ENCODE measurements at regions not wholly inside any gene's neighbourhood (a gene's known extent, or its start where the extent isn't known, plus 50 kb on each side); places are given as distances from the start of the nearest gene placed in this dataset.

DNA sequence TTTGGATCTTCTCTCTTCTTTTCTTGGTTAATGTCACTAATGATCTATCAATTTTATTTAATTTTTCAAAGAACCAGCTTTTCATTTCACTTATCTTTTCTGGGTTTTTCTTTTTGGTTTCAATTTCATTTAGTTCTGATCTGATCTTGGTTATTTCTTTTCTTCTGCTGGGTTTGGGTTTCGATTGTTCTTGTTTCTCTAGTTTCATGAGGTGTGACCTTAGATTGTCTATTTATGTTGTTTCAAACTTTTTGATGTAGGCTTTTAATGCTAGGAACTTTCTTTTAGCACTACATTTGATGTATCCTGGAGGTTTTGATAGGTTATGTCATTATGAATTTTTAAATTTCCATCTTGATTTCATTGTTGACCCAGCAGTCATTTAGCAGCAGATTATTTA, 142.3 kb downstream of the C11orf87 start:
- no peak for DNase-seq

- no peak for DNase-seq
Observed at GRCh38 chr11:109582470-109582869, 160.5 kb downstream of the C11orf87 start.

DNA sequence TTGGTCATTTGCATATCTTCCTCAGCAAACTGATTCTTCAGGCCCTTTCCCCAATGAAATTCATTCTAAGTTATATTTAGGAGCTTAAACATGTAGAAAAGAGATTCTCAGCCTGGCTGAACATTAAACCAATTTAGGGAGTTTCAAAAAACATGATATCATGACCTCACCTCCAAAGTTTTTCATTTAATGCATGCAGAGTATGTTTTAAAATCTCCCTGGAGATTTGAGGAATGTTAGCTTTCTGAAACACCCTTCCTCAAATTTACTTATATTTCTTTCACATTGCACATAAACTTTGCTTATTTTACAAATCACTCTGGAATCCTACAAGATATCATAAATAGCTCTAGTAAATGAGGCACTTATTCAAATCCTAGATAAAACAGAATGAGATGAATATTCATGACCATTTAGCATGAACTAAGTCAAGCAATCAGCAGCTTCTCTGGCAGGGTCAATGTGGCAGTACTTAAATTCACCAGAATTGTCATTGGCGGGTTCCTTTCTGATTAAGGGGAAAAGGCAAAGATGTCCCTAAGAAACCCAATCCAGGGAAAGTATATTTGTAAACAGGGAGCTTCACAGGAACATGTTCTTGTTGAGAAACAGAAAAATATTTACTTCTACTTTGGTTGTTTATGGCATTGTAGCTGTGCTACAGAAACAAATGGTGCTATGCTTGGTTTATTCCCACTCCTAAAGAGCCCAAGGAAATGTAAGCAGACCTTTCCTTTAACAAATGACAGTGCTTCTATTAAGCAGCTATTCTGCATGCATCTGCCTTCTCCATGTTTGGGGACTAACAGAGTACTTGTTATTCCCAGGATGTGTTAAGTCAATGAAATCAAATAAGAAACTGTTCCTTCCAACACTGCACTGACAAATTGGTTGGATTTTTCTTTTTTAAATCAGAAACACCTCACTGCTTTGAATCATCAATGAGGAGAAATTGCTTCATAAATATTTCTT, 162.3 kb downstream of the C11orf87 start:
- no peak for DNase-seq

DNA sequence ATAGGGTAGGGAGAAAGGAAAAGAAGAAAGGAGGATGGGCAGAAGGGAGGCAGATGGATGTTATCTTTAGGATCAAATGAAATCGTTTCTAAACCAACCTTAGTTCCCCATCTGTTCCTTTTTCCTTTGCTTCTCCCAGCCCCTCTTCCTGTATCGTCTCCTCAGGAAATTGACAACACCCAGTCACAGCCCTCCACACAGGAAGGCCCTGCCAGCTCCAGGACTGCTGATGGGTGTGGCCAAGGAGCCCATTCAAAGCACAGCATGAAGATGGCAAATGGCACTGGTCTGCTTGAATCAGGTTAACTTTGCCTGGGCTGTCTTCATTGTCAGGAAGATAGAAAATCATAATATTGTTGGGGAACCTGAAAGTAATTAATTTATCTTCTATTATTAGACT, 164.8 kb downstream of the C11orf87 start:
- no peak for DNase-seq

DNA sequence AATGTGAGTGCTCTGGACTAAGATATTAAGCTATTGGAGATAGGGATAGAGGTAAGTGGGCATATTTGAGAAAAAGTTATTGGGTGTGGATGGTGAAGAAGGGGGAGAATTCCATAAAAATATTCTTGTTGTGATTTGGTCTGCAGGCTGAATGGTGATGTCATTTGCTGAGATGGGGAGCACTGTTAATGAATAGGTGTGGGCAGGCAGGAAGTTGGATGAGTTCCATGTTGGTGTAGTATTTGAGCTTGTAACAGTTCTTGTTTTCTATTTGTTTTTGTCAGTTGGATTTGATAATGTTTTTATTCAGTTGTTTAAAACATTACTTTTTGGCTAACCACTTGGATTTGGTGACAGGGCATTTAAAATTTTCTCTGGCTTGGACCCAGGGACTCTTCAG, 168.8 kb downstream of the C11orf87 start:
- DNase-seq = no peak

DNA sequence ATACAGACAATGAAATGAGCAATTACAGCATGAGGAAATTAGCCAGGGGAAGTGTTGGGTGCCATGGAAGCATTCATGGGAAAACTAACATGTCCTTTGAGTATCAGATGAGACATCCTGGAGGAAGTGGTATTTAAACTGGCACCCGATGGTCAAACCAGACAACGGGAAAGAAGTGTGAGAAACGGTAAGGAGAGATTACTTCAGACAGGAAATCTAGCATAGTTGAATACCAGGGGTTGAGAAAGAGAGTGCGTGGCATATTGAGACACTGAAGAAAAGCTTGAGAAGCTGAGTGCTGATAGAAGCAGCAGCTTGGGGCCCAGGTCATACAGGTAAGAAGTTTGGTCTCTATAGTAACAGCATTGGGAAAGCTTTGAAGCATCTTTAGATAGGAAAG, 175.3 kb downstream of the C11orf87 start:
- no peak for DNase-seq

DNA sequence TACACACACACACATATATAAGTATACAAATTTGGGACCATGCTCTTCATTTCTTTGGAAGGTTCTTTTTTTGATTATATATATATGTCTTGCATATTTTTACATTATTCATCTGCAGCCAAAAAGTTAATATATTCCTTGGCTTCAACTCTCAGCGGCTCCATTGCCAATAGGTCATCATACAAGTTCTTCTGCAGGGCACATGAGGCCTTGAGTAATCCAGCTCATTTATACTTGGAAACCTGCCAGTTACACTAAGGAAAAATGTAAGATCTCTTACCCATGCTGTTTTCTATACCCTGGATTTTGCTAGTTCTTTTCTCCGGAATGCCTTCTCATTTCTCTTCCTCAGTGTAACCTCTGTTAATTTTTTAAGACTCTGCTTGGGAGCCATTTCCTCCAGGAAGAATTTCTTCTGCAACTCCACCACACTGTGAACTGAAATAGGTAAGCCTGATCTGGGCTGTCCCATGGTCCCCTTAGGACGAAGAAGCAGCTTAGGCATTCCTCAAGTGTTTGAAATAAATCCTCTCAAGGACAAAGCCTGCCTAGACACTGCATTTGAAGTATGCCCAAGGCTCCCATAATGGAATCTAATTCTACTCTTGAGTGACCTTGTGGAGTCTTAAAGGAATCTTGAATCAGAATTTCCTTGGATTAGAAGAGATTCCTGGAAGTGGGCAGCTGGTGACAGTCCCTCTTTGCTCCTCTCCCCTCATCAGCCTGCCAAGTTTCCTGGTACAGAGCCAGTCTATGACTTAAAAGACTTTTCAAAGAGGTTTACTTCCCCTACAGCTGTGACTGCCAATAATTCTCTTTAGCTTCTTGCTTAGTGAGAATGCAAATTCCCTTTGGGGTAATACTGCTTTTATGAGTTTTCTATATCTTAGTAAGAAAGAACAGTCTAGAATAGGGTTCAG, 182.8 kb downstream of the C11orf87 start:
- no peak for DNase-seq

- no peak for DNase-seq
Observed at GRCh38 chr11:109606256-109606655, 184.3 kb downstream of the C11orf87 start.

- DNase-seq = no peak
Observed at GRCh38 chr11:109609454-109610185, 187.6 kb downstream of the C11orf87 start.

GRCh38 chr11:109612496-109612895, 190.5 kb downstream of the C11orf87 start:
- no peak for DNase-seq

GRCh38 chr11:109619498-109619897, 197.5 kb downstream of the C11orf87 start:
- DNase-seq = no peak

DNA sequence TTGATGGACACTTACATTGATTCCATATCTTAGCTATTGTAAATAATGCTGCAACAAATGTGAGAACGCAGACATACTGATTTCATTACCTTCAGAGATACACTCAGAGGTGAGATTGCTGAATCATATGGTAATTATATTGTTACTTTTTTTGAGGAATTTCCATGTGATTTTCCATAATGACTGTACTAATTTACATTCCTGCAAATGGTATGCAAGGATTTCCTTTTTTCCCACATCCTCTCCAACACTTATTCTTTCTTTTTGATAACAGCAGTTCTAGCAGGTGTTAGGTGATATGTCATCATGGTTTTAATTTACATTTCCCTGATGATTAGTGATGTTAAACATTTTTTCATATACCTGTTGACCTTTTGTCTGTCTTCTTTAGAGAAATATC, 207.7 kb downstream of the C11orf87 start:
- DNase-seq = no peak

DNA sequence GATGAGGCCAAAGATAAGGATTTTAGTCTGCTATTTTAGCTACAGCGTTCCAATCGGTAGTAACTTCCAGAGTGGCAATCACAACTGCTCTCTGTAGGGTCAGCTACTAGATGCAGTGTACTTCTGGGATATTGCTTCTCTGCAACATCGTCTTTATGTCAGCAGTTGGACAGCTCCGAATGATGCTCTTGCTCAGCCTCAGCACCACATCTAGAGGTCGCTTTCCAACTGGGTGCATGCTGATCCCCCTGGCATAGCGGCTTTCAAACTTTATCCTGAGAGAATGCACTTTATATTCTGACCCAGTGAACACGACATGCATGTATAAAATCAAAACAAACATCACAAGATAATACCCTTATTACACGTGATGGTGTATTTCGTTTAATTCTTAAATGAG, 219.6 kb downstream of the C11orf87 start:
- no peak for DNase-seq

DNA sequence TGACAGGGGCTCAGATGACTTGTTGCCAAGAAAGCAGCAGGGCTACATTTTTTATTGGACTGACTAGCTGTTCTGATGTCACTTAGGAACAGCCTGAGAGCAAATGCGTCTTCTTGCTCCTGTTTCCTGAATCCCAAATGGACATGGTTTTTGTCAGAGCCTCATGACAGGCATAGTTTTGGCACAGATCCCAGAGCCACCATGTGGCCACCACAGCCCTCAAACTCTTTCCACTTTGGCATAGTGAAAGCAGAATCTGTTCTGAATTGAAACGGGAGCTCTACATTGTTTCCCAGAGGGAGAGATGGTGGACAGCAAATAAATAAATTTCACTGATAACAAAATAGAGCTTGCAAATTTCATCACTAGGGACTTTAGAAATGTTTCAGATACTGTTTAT, 222.2 kb downstream of the C11orf87 start:
- DNase-seq = no peak

GRCh38 chr11:109648804-109649203, 226.8 kb downstream of the C11orf87 start:
- DNase-seq = no peak

DNA sequence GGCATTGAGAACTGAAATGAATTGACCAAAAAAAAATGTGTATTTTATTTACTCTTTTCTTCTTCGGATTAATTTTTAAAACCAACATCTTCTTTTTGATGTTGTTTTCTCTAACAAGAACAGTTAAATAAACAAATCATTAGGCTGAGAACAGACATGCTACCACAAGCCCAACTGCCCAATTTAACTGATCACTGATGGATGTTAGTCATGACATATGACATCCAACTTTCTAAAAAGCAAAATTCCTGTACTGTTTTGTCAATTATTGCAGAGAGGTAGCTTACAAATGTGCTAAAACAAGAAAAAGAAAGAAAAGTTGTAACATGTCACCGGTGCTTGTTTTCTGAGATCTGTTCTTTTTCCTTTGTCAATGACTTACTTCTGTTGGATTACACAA, 232.1 kb downstream of the C11orf87 start:
- DNase-seq = no peak

DNA sequence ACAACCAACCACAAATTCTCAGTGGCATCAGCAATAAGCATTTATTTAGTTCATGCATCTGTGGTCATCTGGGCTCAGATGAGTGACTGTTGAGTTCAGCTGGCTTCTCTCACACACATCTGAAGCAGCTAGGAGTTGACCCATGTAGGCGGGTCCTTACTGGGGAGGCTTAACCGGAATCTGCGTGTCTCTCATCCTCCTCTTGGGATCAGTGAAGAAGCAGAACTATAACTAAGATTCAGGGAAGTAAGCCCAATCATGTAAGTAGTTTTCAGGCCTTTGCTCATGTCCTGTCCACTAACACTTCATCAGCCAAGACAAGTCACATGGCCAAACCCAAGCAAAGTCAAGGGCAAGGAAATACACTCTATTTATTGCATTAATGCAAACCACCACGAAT, 236.2 kb downstream of the C11orf87 start:
- no peak for DNase-seq

DNA sequence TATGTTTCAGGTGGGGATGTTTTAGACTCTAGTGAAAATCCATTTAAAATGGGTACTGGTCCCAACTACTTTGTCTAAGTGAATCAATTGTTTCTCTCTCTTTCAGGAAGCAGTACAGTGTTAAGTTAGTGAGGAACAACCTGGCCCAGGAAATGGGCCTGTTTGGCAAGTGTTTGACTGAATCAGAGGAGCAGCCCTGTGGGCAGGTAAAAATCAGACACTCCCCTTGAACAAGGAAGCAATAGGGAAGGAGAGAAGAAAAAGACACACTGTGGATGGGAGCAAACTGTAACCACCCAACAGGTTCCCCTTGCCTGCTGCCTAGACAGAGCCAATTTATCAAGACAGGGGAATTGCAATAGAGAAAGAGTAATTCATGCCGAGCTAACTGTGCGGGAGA, 245.7 kb downstream of the C11orf87 start:
- no peak for DNase-seq

GRCh38 chr11:109668973-109669634, 247.1 kb downstream of the C11orf87 start:
- DNase-seq = no peak

DNA sequence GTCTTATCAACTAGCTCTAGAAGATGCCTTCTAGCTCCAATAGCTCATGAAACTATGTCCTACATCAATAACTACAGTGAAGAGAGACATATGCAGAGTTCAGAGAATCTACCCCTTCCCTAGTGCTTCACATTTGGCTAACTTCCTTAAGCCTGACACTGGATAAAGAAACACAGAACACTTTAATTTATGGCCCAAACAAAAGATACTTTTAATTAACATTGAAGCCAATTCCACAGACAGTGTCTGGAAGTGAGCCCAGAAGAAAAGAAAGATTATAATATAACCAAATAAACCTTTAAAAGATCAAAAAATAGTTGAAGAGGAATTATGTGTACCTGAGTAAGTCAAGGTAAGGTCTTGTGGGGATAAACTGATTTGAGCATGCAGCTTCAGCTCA, 255.2 kb downstream of the C11orf87 start:
- DNase-seq = no peak

DNA sequence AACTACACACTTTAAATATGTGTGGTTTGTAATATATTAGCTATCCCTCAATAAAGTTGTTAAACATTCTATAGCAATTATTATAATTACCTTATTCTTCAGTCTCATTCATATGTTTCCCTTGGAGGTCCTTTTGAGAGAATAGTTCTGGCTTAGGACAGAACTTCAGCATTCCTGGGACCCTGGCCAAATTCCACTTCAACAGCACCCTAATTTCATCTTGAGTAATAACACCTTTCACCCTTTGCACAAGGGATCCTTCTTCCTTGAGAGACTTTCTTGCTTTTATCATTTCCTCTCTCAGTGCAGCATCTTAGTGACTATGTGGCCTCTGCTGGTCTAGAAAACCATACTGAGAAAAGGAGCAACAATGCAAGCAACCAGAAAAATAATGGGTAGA, 255.9 kb downstream of the C11orf87 start:
- no peak for DNase-seq

- DNase-seq = no peak
Observed at GRCh38 chr11:109680127-109680526, 258.1 kb downstream of the C11orf87 start.

Measured in stimulated activated CD4-positive, alpha-beta T cell treated with anti-CD3 and anti-CD28 coated beads, Interleukin-4, amount 100 ng/mL, for 1 hour (primary cell).